Retinal pigment epithelial cell (primary cell): ENCODE measurements at regions not wholly inside any gene's neighbourhood (a gene's known extent, or its start where the extent isn't known, plus 50 kb on each side); places are given as distances from the start of the nearest gene placed in this dataset.

Source experiments
- DNase-seq: peaks from one replicate; pipeline ENCODE4 v3.0.0-alpha.2; 2010; ENCODE audit warnings: low read depth
- H3K4me3 ChIP-seq: 2 replicates; pipeline ENCODE4 v1.5.1; 2011; ENCODE audit warnings: mild to moderate bottlenecking, low read length, control low read depth, moderate library complexity
- CTCF ChIP-seq: conservative IDR thresholded peaks from 2 replicates; pipeline ENCODE4 v1.5.1; 2011; ENCODE audit warnings: low read depth, low read length, control low read depth, inconsistent platforms

GRCh38 chr1:56147034-56147433 lies 432.3 kb downstream of the PLPP3 start:
- no peak for TF ChIP-seq CTCF
- no peak for DNase-seq
- H3K4me3 ChIP-seq: no peak overlapping the region

- TF ChIP-seq CTCF: no peak
- no peak overlapping the region for H3K4me3 ChIP-seq
Measured at GRCh38 chr1:56146449-56146848, 432.9 kb downstream of the PLPP3 start.

GRCh38 chr1:56145581-56145980 lies 433.8 kb downstream of the PLPP3 start:
- no peak for DNase-seq
- no peak for TF ChIP-seq CTCF

More at GRCh38 chr1:56146449-56146848, 432.9 kb downstream of the PLPP3 start:
- DNase-seq: peak; percentile 42

GRCh38 chr1:56142301-56142700 lies 437.1 kb downstream of the PLPP3 start:
- no peak for DNase-seq
- no peak for TF ChIP-seq CTCF
- H3K4me3 ChIP-seq: no peak overlapping the region

More at GRCh38 chr1:56145581-56145980, 433.8 kb downstream of the PLPP3 start:
- H3K4me3 ChIP-seq: no peak overlapping the region

GRCh38 chr1:56139836-56140235 lies 439.5 kb downstream of the PLPP3 start:
- DNase-seq: no peak
- H3K4me3 ChIP-seq: no peak overlapping the region
- TF ChIP-seq CTCF: no peak

GRCh38 chr1:56137521-56138505 lies 441.6 kb downstream of the PLPP3 start:
- TF ChIP-seq CTCF: no peak
- no peak overlapping the region for H3K4me3 ChIP-seq
- DNase-seq: no peak

- H3K4me3 ChIP-seq: no peak overlapping the region
- TF ChIP-seq CTCF: no peak
- no peak for DNase-seq
Measured at GRCh38 chr1:56137090-56137489, 442.3 kb downstream of the PLPP3 start.
